Activated CD4-positive, alpha-beta T cell treated with anti-CD3 and anti-CD28 coated beads, Interleukin-10, Interleukin-2, amounts not matched to agents 100 ng/mL and 50 ng/mL, durations not matched to agents 16 hours and 8 hours (primary cell): ENCODE measurements at regions not wholly inside any gene's neighbourhood (a gene's known extent, or its start where the extent isn't known, plus 50 kb on each side); places are given as distances from the start of the nearest gene placed in this dataset.
"Not testable (repeated sequence)": the region's sequence is repeated elsewhere in the genome, so short reads cannot be mapped to it uniquely, and the experiment has no call there.

ENCODE experiments used
- DNase-seq: peaks from one replicate; pipeline ENCODE4 v3.0.0-alpha.2; 2020

DNA sequence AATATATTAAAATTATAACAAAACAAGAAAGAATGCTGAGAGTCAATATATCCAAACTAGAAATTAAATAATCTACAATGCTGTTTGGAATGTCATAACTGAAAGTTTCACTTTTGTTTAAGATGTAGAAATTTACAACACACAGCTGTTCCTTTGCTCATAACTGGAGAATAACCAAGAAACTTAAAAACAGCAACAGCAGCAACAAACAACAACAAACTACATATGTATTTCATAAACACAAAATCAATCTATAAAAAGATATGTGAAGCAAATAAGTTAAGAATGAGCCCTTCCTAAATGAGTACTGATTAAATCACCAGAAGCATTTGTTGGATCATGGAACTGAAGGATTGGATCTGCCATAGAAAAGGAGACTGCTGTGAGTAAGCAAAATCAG lies 456.5 kb upstream of the ZNF804A start:
- DNase-seq: no peak

DNA sequence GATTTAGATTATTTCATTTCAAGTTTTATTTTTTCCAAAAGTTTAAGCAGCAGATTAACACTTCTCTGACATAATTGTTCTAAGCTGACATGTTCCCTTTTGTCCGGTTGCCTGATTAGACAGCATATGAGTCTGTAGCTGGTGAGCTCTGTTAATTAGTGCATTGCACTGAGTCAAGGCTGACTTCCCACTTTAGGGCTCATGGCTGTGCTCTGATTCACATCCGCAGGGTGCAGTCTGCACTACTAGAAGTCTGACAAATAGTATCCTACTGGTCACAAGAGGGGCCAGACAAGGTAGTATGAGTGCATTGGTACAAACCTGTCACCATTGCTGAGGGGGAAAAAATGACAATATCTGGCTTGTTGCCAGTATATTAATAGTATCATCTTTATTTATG lies 443.9 kb upstream of the ZNF804A start:
- no peak for DNase-seq

- DNase-seq: no peak
These were observed 442.5 kb upstream of the ZNF804A start for GRCh38 chr2:184155791-184156190.

DNA sequence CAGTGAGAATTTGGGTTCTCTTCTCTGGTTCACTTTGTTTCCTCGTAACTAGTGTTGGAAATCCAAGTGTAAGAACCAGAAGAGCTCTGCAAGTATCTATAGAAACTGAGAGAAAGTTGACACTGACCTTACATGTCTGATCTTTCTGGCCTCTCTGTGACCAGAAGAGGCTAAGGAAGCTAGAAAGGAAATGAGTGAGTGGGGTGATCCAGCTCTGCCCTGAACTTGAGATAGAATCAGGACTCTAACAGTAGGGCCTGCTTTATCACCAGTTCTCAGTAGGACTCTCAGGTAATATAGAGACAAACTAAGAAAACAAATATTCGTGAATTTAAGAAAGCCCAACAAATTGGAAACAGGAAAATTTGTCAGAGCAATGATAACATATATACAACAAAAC lies 441.2 kb upstream of the ZNF804A start:
- DNase-seq: no peak

DNA sequence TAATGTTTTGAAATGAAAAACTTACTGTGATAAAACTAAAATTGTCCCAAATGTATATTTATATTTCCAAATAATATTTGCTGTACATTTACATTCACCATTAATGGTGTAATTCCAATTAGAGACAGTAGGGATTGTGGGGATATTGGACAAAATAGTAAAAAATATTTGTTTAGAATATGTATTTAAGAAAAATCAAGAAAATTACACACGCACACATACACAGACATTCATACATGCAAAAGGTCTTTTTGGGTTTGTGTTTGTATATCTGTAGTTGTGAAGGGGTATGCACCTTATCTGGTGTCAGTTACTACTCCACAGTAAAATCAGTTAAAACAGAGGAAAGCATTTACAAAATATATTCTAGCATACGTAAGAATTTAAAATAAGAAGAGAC lies 435.9 kb upstream of the ZNF804A start:
- no peak for DNase-seq

GRCh38 chr2:184168823-184169222 lies 429.5 kb upstream of the ZNF804A start:
- DNase-seq: not testable (repeated sequence)

GRCh38 chr2:184169366-184169765 lies 429.0 kb upstream of the ZNF804A start:
- no peak for DNase-seq

DNA sequence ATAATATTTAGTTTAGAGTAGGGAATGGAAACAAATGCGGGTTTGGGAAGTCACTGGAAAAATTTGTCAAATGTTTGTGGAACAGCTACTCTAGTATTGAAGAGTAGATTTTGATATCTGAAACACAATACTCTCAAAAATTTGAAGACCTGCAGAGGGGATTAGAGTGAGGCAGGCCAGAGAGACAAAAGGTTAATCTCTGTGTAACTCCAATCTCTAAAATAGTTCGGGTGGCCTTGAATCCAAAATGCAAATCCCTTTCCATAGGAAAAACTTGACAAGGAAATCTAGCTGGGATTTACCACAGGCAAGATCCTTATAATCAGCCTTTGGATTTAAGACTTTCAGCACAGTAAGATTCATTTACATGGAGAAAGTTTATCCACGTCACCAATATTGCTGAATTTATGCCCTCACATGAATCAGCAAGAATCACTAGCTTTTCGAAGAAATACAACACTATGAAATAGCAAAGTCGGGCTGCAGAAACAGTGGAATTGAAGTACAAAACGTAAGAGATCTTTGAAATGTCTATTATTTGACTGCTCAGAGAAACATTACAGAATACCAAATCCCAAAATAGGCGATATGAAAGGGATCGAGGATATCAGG lies 423.7 kb upstream of the ZNF804A start:
- no peak for DNase-seq

GRCh38 chr2:184178229-184178628 lies 420.1 kb upstream of the ZNF804A start:
- no peak for DNase-seq

- DNase-seq: no peak
These were observed 411.9 kb upstream of the ZNF804A start for GRCh38 chr2:184186436-184186835.

DNA sequence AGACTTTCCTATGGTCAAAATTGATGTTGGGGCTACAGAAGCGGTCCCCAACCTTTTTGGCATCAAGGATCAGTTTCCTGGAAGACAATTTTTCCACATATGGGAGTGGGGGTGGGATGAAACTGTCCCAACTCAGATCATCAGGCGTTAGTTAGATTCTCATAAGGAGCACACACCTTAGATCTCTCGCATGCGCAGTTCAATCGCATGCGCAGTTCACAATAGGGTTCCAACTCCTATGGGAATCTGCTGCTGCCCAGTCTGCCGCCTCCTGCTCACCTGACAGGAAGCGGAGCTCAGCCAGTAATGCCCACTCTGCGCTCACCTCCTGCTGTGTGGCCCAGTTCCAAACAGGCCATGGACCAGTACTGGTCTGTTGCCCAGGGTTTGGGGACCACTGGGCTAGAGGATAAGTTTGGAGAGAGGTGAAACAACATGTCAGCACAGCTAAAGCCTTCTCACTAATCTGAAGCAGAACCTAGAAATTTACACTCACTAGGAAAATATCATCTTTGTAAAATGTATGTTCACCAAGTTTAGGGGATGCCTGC lies 410.8 kb upstream of the ZNF804A start:
- no peak for DNase-seq

DNA sequence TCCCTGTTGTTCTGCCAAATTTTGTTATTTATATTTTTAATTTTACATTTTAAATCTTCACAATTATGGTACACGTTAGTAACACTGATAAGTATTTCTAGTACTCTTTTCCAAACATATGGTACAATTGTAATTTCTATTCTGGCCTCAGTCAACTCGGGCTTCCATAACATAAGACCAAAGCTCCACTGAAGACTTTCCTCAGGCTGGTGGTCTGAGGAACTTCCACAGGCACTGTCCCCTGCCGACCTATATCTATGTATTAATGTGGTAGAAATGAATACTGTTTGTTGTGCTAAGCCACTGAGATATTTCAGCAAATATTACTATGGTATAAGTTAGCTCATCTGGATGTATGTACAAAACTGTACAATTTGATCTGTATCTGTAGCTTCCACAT lies 407.6 kb upstream of the ZNF804A start:
- no peak for DNase-seq

DNA sequence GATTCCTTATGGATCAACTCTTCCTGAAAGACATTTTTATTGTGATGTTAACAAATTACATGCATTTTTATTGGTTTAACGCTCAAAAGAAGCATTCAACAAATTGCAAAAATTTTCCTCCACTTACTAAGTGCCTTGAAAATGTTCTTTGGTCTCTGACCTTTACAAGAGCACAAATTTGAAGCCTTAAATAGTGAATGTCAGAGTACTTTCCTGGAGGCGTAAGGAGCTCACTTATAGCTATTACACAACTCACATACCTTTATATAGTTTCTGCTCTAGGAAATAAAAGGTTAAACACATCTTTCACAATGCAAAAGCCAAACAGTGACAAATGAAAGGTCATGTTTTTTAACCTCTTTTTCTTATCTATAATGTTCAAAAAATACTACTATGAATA lies 405.7 kb upstream of the ZNF804A start:
- no peak for DNase-seq

- DNase-seq: no peak
These were observed 400.9 kb upstream of the ZNF804A start for GRCh38 chr2:184197413-184197812.

DNA sequence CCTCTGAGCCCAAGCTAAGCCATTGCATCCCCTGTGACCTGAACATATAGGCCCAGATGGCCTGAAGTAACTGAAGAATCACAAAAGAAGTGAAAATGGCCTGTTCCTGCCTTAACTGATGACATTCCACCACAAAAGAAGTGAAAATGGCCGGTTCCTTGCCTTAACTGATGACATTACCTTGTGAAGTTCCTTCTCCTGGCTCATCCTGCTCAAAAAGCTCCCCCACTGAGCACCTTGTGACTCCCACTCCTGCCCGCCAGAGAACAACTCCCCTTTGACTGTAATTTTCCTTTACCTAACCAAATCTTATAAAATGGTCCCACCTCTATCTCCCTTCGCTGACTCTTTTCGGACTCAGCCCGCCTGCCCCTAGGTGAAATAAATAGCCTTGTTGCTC lies 399.5 kb upstream of the ZNF804A start:
- DNase-seq: not testable (repeated sequence)

GRCh38 chr2:184199274-184199673 lies 399.1 kb upstream of the ZNF804A start:
- DNase-seq: no peak

GRCh38 chr2:184201246-184201645 lies 397.1 kb upstream of the ZNF804A start:
- no peak for DNase-seq

GRCh38 chr2:184203661-184204060 lies 394.7 kb upstream of the ZNF804A start:
- no peak for DNase-seq

- DNase-seq: no peak
These were observed 393.2 kb upstream of the ZNF804A start for GRCh38 chr2:184205048-184205596.

DNA sequence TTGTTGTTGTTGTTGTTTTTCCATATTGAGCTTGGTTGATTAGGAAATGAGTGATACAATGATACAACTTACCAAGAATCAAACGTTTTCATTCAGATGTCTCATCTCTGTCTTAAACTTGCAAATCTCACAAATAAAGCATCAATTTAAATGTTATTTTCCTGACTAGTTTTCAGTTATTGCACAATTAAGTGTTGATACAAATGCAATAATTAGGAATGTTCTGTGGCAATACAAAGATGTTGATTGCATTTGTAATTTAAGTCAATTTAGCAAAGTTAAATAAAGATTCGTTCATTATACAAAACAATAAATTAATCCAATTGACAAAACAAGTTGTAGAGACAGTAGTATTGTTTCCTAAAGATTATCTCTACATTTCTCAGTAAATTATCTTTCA lies 392.3 kb upstream of the ZNF804A start:
- DNase-seq: no peak

DNA sequence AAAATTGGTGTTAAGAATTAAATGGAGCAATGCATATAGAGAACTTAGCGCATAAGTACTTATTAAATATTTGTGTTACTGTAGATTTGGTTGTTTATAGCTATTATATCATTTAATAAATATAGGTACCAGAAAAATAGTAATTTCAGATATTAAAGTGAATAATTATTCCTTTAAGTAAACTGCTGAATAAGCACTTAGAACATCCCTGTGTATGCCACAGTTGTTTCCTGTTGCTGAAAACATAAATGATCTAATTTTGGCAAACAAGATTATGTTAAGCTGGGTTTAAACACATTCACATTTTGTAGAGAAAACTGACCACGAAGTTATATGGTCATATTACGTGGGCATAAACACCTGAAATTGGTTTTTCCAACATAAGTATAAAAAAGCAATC lies 388.0 kb upstream of the ZNF804A start:
- no peak for DNase-seq

DNA sequence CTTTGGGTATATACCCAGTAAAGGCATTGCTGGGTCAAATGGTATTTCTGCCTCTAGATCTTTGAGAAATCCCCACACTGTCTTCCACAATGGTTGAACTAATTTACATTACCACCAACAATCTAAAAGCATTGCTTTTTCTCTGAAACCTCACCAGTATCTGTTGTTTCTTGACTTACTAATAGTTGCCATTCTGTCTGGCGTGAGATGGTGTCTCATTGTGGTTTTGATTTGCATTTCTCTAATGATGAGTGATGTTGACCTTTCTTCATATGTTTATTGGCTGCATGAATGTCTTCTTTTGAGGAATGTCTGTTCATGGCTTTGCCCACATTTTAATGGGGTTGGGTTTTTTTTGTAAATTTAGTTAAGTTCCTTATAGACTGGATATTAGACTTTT lies 382.6 kb upstream of the ZNF804A start:
- no peak for DNase-seq

DNA sequence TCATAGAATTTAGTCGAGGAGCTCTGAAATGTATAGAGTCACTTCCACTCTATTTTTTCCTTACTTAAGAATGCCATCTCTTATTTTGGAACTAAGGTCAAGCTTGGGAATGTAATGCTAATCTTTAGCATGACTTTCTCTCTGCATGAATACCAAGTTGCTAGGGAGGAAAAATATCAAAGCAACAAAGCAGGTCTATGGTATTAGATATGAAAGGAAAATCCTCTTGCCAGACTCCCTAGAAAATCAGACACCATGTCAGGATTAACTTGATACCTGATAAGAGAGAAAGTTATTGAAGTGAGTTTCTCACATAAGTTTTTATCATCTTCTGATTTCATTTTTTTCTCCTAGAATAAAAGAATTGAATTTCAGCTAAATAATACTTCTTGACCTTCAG lies 341.7 kb upstream of the ZNF804A start:
- DNase-seq: no peak

- DNase-seq: no peak
These were observed 337.0 kb upstream of the ZNF804A start for GRCh38 chr2:184261331-184261730.

GRCh38 chr2:184261818-184262217 lies 336.5 kb upstream of the ZNF804A start:
- DNase-seq: no peak
